ENCODE measurements at regions not wholly inside any gene's neighbourhood (a gene's known extent, or its start where the extent isn't known, plus 50 kb on each side); places are given as distances from the start of the nearest gene placed in this dataset.

GRCh38 chr17:52837492-52837891 lies 679.0 kb upstream of the CA10 start:
- no peaks in the 10 kb centered on the region for H3K27me3 ChIP-seq (replicated peaks; ENCODE audit: insufficient read depth, low read depth, low read length, poor library complexity)
- TF ChIP-seq, protein P1, sequence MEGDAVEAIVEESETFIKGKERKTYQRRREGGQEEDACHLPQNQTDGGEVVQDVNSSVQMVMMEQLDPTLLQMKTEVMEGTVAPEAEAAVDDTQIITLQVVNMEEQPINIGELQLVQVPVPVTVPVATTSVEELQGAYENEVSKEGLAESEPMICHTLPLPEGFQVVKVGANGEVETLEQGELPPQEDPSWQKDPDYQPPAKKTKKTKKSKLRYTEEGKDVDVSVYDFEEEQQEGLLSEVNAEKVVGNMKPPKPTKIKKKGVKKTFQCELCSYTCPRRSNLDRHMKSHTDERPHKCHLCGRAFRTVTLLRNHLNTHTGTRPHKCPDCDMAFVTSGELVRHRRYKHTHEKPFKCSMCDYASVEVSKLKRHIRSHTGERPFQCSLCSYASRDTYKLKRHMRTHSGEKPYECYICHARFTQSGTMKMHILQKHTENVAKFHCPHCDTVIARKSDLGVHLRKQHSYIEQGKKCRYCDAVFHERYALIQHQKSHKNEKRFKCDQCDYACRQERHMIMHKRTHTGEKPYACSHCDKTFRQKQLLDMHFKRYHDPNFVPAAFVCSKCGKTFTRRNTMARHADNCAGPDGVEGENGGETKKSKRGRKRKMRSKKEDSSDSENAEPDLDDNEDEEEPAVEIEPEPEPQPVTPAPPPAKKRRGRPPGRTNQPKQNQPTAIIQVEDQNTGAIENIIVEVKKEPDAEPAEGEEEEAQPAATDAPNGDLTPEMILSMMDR (conservative IDR thresholded peaks at IDR 0.05; ENCODE audit: low read depth, low read length) = no peak
- TF ChIP-seq EZH2 (IDR thresholded peaks at IDR 0.05; ENCODE audit: borderline replicate concordance, low read depth, low read length, poor library complexity, severe bottlenecking) = no peak
- no peaks in the 10 kb centered on the region for H3K4me1 ChIP-seq (ENCODE audit: insufficient read depth, low read length, poor library complexity, severe bottlenecking)
- no peak for DNase-seq (ENCODE audit: low spot score)
- CTCF ChIA-PET = no interaction called here
- POLR2A ChIA-PET (ENCODE audit: low non-redundant PET) = no interaction called here
- BruUV-seq (replicated peaks) = no TSS peak
- H3K36me3 ChIP-seq (ENCODE audit: insufficient read depth, low read length, poor library complexity, severe bottlenecking) = no peaks in the 10 kb centered on the region
- intact Hi-C loops (cut with micrococcal nuclease; ENCODE audit: unreplicated experiment) = no loop called here
- no peaks in the 10 kb centered on the region for H3K9me3 ChIP-seq (ENCODE audit: low read depth, low read length, poor library complexity, severe bottlenecking)
- no peak overlapping the region for H3K27ac ChIP-seq (ENCODE audit: low read depth, low read length, poor library complexity, severe bottlenecking)
- H3K4me3 ChIP-seq (ENCODE audit: low read depth, low read length, poor library complexity, severe bottlenecking) = no peak overlapping the region

GRCh38 chr17:52831536-52831935 lies 673.0 kb upstream of the CA10 start:
- DNase-seq (ENCODE audit: low spot score) = no peak
- Histone ChIP-seq H3K27ac (ENCODE audit: low read depth, low read length, poor library complexity, severe bottlenecking) (no peak overlapping the region), H3K27me3 (replicated peaks; ENCODE audit: insufficient read depth, low read depth, low read length, poor library complexity) (no peaks in the 10 kb centered on the region), H3K9me3 (ENCODE audit: low read depth, low read length, poor library complexity, severe bottlenecking) (no peaks in the 10 kb centered on the region), H3K4me3 (ENCODE audit: low read depth, low read length, poor library complexity, severe bottlenecking) (no peak overlapping the region), H3K4me1 (ENCODE audit: insufficient read depth, low read length, poor library complexity, severe bottlenecking) (no peaks in the 10 kb centered on the region), H3K36me3 (ENCODE audit: insufficient read depth, low read length, poor library complexity, severe bottlenecking) (no peaks in the 10 kb centered on the region)
- no TSS peak for BruUV-seq (replicated peaks)
- ChIA-PET CTCF (no interaction called here), POLR2A (ENCODE audit: low non-redundant PET) (no interaction called here)
- intact Hi-C loops (cut with micrococcal nuclease; ENCODE audit: unreplicated experiment) = no loop called here
- no peak for TF ChIP-seq EZH2 (IDR thresholded peaks at IDR 0.05; ENCODE audit: borderline replicate concordance, low read depth, low read length, poor library complexity, severe bottlenecking)

GRCh38 chr17:52828621-52829020 lies 670.1 kb upstream of the CA10 start:
- TF ChIP-seq EZH2 (IDR thresholded peaks at IDR 0.05; ENCODE audit: borderline replicate concordance, low read depth, low read length, poor library complexity, severe bottlenecking) = no peak
- TF ChIP-seq, protein P1 (conservative IDR thresholded peaks at IDR 0.05; ENCODE audit: low read depth, low read length) = no peak

GRCh38 chr17:52827526-52827925 lies 669.0 kb upstream of the CA10 start:
- ChIA-PET POLR2A (ENCODE audit: low non-redundant PET) (no interaction called here), CTCF (no interaction called here)
- Histone ChIP-seq H3K4me3 (ENCODE audit: low read depth, low read length, poor library complexity, severe bottlenecking) (no peak overlapping the region), H3K36me3 (ENCODE audit: insufficient read depth, low read length, poor library complexity, severe bottlenecking) (no peaks in the 10 kb centered on the region), H3K4me1 (ENCODE audit: insufficient read depth, low read length, poor library complexity, severe bottlenecking) (no peaks in the 10 kb centered on the region), H3K27me3 (replicated peaks; ENCODE audit: insufficient read depth, low read depth, low read length, poor library complexity) (no peaks in the 10 kb centered on the region), H3K27ac (ENCODE audit: low read depth, low read length, poor library complexity, severe bottlenecking) (no peak overlapping the region), H3K9me3 (ENCODE audit: low read depth, low read length, poor library complexity, severe bottlenecking) (no peaks in the 10 kb centered on the region)
- DNase-seq (ENCODE audit: low spot score) = no peak
- TF ChIP-seq, protein P1 (conservative IDR thresholded peaks at IDR 0.05; ENCODE audit: low read depth, low read length) = no peak
- no peak for TF ChIP-seq EZH2 (IDR thresholded peaks at IDR 0.05; ENCODE audit: borderline replicate concordance, low read depth, low read length, poor library complexity, severe bottlenecking)
- BruUV-seq (replicated peaks) = no TSS peak
- intact Hi-C loops (cut with micrococcal nuclease; ENCODE audit: unreplicated experiment) = no loop called here

More at GRCh38 chr17:52828621-52829020, 670.1 kb upstream of the CA10 start:
- no peaks in the 10 kb centered on the region for H3K9me3 ChIP-seq (ENCODE audit: low read depth, low read length, poor library complexity, severe bottlenecking)
- no peaks in the 10 kb centered on the region for H3K27me3 ChIP-seq (replicated peaks; ENCODE audit: insufficient read depth, low read depth, low read length, poor library complexity)
- ChIA-PET POLR2A (ENCODE audit: low non-redundant PET) (no interaction called here), CTCF (no interaction called here)
- no peaks in the 10 kb centered on the region for H3K4me1 ChIP-seq (ENCODE audit: insufficient read depth, low read length, poor library complexity, severe bottlenecking)
- no TSS peak for BruUV-seq (replicated peaks)
- intact Hi-C loops (cut with micrococcal nuclease; ENCODE audit: unreplicated experiment) = no loop called here
- DNase-seq (ENCODE audit: low spot score) = no peak
- no peak overlapping the region for H3K4me3 ChIP-seq (ENCODE audit: low read depth, low read length, poor library complexity, severe bottlenecking)
- no peak overlapping the region for H3K27ac ChIP-seq (ENCODE audit: low read depth, low read length, poor library complexity, severe bottlenecking)
- no peaks in the 10 kb centered on the region for H3K36me3 ChIP-seq (ENCODE audit: insufficient read depth, low read length, poor library complexity, severe bottlenecking)

All from A673 (cell line).